T47D (cell line): ENCODE measurements at regions not wholly inside any gene's neighbourhood (a gene's known extent, or its start where the extent isn't known, plus 50 kb on each side); places are given as distances from the start of the nearest gene placed in this dataset.

Experiments
- DNase-seq, 2 experiments: peaks; one replicate each; pipeline versions ENCODE4 v3.0.0 to v3.0.0-alpha.2; 2011 to 2012; ENCODE audit warnings: low read depth in 1 of 2, low spot score in 1 of 2
- JUND ChIP-seq: IDR thresholded peaks from 2 replicates; pipeline ENCODE4 v1.6.1; 2012; ENCODE audit warnings: low read depth
- in situ Hi-C: cut with HindIII; loops from 2 replicates; pipeline ENCODE4 v1.10.0; 2016; ENCODE audit warnings: low sequenced_read_pairs, low pct_unique_long_range_greater_than_20kb

DNA sequence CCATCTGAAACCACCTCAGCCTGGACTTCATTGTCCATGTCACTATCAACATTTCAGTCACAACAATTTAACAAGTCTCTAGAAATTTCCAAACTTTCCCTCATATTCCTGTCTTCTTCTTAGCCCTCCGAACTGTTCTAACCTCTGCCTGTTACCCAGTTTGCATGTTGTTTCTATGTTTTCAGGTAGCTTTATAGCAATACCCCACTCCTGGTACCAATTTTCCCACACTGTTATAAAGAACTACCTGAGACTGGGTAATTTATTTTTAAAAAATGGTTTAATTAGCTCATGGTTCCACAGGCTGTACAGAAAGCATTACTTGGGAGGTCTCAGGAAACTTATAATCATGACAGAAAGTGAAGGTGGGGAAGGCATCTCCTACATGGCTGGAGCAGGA is 679.2 kb upstream of the FRG1 start:
- TF ChIP-seq JUND = no peak
- no peak for DNase-seq
- in situ Hi-C loops = no loop called here

DNA sequence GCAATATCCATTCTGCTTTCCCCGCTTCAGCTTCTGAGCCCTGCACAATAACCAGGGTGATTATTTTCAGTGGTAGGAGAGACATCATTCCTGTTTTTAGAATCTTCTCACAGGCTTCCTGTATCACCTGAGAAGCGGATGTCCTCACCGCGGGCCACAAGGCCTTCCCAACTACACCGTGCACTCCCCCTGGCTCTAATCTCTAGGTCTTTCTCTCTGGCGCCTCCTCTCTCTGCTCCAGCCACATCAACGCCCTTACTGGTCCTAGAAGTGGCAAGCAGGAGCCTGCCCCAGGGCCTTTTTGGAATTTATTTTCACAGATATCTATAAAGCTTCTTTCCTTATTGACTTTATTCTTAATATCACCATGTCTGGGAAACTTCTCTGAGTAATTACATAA is 675.2 kb upstream of the FRG1 start:
- DNase-seq = no peak
- in situ Hi-C loops = no loop called here
- TF ChIP-seq JUND = no peak

DNA sequence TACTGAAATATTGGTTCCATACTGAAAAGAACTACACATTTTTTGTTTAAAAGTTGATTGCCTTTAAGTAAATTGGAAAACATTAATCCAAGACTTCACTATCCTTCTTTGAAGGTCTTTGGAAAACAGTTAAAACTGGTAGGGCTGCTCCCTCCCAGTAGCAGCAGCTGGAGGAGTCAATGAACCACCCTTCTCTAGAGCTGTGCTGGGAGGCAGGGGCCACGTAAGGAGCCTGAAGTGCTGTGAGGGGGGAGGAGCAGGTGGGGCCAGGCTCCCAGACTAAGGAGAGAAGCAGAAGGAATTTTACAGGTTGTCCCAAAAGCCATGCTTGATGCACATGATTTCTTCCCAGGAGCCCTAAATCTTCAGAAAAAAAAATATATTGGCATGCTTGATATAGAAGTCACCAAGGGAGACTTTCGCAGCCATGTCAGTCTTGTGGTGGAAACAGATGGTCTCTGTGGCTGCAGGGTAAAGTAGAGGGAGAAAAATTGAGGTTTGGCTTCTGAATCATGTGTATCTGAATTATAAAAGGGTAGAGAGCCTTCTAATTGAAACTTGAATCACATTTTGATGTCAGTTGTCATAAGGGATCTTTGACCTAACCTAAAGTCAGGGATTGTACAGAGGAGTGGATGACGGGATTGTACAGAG is 673.2 kb upstream of the FRG1 start:
- DNase-seq = no peak
- no peak for TF ChIP-seq JUND
- in situ Hi-C loops = no loop called here

DNA sequence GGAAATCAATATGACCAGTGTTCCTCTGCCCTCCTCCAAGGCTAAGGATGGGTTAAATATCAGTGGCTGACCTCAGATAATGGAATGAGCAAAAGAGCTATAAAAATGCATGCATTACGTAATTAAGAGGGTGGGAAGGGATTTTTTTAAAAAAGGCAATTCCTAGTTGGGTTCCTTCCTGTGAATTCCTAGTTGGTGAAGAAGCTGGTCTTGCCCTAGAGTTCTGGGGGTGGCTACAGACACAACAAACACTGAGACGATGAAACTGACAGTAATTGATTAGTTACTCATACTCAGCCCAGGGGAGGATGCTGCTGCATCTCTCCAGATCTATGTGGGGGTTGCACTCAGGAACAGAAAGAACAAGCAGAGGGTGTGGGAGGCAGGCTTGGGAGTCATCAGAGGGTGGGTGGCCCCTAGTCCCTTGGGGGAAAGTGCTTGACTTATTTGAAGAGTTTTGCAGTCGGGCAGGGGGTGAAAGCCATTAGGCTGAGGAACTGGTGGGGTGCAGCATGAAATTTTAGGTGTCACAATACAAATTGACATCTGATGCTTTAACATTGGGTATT is 662.0 kb upstream of the FRG1 start:
- DNase-seq = no peak
- in situ Hi-C loops = no loop called here
- TF ChIP-seq JUND = no peak

DNA sequence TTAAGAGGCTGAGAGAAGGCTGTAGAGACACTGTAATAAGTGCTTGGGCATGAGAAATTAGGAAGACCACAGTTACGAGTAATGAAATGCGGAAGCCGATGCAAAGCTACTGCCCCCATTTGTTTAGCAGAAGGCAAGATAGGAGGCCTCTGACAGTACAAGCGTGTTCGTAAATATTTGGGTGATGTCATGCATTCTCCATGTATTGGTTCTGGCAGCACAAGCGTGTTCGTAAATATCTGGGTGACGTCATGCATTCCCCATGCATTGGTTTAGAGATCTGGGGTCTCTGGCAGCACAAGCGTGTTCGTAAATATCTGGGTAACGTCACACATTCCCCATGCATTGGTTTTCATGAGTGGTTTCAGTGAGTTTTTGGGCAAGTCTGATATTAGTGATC is 661.5 kb upstream of the FRG1 start:
- in situ Hi-C loops = no loop called here
- no peak for TF ChIP-seq JUND
- DNase-seq = no peak

DNA sequence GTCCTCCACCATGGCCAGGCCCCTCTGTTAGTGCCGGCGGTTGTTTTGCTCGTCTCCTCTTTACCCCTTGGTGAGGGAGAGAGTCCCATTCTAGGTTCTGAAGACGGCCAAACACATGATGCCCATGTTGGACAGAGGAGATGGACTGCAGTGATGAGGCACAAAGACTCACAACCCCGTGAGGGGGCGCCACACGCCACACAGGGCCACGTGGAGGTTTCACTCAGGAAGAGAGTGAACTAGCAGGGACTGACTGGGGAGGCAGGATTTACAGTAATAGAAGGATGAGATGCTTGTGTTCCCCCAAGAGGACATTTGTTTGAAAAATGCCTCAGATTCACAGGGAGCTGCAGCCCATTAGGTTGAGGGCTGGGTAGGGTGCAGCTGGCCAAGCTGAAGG is 655.3 kb upstream of the FRG1 start:
- TF ChIP-seq JUND = no peak
- in situ Hi-C loops = no loop called here
- DNase-seq = no peak

DNA sequence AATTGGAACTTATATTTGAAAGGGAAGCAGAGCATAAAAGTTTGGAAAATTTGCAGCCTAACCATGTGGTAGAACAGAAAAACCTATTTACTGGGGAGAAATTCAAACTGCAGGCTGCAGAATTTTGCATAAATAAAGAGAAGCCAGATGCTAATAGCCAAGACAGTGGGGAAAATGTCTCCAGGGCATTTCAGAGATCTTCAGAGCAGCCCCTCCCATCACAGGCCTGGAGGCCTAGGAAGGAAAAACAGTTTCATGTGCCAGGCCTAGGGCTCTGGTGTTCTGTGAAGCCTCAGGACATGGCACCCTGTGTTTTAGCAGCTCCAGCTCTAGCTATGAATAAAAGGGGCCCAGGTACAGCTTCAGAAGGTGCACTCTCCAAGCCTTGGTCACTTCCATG is 648.7 kb upstream of the FRG1 start:
- no peak for TF ChIP-seq JUND
- in situ Hi-C loops = no loop called here
- DNase-seq = no peak

DNA sequence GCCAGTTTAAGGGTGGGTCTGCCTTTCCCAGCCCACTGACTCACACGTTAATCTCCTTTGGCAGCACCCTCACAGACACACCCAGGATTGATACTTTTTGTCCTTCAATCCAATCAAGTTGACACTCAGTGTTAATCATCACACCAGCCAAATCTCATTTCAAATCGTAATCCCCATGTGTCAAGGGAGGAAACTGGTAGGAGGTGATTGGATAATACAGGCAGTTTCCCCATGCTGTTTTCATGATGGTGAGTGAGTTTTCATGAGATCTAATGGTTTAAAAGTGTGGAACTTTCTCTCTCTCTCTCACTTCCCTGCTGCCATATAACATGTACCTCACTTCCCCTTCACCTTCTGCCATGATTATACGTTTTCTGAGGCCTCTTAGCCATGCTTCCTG is 647.2 kb upstream of the FRG1 start:
- in situ Hi-C loops = no loop called here
- no peak for TF ChIP-seq JUND
- DNase-seq = no peak

DNA sequence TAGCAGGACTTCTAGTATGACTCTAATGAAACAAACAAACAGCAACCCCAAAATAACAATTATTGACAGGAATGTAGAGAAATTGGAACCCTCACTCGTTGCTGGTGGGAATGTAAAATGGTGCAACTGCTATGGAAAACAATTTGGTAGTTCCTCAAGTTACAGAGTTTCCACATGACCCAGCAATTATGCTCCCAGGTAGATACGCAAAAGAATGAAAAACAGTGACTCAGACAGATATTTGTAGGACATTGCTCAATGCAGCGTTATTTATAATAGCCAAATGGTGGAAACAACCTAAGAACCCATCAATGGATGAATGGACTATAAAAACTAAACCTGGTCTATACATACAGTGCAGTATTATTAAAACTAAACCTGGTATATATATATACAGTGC is 646.1 kb upstream of the FRG1 start:
- no peak for DNase-seq
- in situ Hi-C loops = no loop called here
- TF ChIP-seq JUND = no peak

DNA sequence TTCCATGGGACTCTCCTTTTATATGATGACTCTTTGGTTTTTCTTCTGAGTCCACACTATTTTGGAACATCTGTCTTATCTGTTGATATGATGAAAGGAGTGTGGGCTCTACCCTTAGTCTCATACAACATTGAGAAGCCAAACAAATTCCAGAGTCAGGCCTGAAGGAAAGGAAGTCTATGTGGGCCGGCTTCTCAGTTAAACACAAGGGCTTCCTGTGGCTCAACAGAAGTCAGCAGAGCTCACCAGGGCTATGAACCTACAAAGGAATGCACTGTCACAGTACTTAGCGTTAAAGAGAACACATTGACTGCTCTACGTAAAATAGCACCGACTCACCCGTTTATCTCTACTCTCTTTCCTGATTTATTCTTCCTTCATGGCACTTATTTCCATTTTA is 641.0 kb upstream of the FRG1 start:
- no peak for DNase-seq
- TF ChIP-seq JUND = no peak
- in situ Hi-C loops = no loop called here

DNA sequence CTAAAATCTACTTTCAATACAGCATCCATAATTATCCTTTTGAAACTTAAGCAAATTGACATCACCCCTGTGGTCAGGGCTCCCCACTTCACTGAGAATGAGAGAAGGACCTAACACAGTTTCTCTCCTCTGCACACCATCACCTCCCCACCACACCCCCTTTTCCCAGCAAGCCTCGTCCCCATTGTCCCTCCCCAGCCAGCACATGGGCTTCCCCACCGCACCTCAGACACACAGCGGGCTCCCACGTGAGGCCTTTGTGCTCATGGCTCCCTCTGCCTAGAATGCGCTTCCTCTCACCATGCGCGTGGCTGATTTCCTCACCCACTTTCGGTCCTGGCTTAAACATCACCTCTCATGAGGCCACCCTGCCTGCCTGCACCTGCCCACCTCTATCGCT is 639.0 kb upstream of the FRG1 start:
- no peak for TF ChIP-seq JUND
- in situ Hi-C loops = no loop called here
- no peak for DNase-seq

DNA sequence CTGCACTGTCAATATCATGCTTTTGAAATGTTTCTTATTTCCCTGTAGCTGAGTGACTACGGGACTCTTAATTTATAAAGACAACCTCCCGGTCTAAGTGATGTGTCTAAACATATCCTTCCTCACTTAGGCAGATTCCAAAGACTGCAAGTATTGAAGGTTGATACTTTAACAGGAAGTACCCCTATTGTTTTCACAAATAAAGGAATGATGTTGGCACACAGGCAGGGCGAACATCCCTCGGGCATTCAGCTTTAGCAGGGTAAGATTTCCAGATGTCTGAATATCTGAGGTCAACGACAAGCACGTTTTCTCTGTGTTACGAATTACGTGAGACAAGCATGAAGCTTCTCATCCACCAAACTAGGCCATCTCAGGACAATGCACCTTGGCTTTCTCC is 638.0 kb upstream of the FRG1 start:
- DNase-seq = no peak
- in situ Hi-C loops = no loop called here

DNA sequence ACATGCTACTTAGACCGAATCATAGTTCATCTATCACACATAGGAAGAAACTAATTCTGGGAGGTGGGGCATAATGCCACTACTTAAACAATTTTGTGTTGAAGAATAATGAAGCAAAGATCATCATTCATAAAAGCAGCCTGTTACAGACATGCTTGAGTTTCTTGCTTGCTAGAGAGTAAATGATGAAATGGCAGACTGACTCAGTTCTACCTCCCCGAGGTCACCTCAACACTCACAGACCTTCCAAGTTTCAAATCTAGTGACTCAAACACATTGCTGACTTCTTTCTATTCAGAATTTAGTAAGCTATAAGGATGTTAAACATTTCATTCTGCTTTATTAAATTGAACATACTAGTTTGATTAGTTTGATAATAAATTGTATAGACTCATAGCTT is 636.5 kb upstream of the FRG1 start:
- no peak for TF ChIP-seq JUND
- in situ Hi-C loops = no loop called here
- no peak for DNase-seq

More for the DNA sequence above, 638.0 kb upstream of the FRG1 start:
- no peak for TF ChIP-seq JUND

DNA sequence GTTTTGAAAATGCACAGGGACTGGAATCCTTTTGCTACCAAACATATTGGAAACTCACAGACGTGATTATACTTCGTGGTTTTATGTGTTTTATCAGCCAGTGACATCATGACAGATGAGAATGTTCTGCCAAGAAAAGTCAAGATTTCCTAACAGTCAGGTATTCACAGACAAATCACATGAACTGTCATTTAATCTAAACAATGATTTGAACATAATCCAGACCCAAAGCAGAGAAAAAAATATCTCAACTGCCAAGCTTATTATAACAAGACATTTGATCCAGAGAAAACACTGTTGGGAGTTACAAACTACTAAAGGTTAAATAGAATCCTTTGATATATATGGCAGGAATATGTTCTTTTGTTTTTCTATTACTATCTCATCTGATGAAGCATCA is 635.9 kb upstream of the FRG1 start:
- no peak for DNase-seq
- no peak for TF ChIP-seq JUND
- in situ Hi-C loops = no loop called here

DNA sequence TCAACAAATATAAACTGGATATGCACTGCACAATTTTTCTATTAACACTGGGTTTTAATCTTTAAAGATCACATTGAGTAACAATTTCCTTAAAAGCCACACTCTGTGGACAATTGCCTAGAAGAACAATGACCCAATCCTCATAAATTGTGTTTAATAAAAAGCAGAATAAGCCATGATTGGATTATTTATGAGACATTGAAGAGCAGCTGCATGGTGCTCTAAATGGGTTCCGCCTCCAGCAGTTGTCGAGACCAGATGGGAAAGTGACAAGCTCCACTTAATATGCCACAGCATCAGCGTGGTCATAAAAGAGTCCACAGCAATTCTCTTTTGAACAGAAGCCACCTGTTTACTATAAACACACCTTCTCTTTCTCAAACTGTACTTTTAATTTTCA is 635.2 kb upstream of the FRG1 start:
- DNase-seq = no peak
- TF ChIP-seq JUND = no peak
- in situ Hi-C loops = no loop called here
